ENCODE measurements at regions not wholly inside any gene's neighbourhood (a gene's known extent, or its start where the extent isn't known, plus 50 kb on each side); places are given as distances from the start of the nearest gene placed in this dataset.
A peak's percentile ranks its signal among the peaks of the same experiment; 100 is the strongest.

- H3K4me1 ChIP-seq (ENCODE audit: control insufficient read depth in 2 of 2, insufficient read depth in 1 of 2, low read depth in 1 of 2, low read length in 2 of 2), result no peaks in the 10 kb centered on the region
- no CpG with 5 or more reads among the region's 8 CpGs for WGBS, 2 donors (ENCODE audit: extremely low coverage in 2 of 2, insufficient read length in 2 of 2, insufficient replicate concordance in 1 of 2)
Observed at GRCh38 chr2:4882941-4883340, 809.2 kb upstream of the SOX11 start.

GRCh38 chr2:4883375-4883774, 808.8 kb upstream of the SOX11 start:
- no peak overlapping the region for H2AFZ ChIP-seq (ENCODE audit: low read length)
- H3K4me2 ChIP-seq (ENCODE audit: insufficient read depth, low read length, poor library complexity, severe bottlenecking), result no peak overlapping the region
- H3K4me3 ChIP-seq (ENCODE audit: low read length in 2 of 2), result no peak overlapping the region
- H3K79me1 ChIP-seq (ENCODE audit: low read depth, low read length), result no peaks in the 10 kb centered on the region
- no peak overlapping the region for H2BK12ac ChIP-seq (ENCODE audit: low read length)
- no peak overlapping the region for H2BK120ac ChIP-seq (ENCODE audit: low read depth, low read length)
- H3K36me3 ChIP-seq (replicated peaks in 1 of 2; ENCODE audit: control insufficient read depth in 2 of 2, insufficient read depth in 2 of 2, low read length in 2 of 2), result no peaks in the 10 kb centered on the region
- no CpG with 5 or more reads among the region's 17 CpGs for WGBS, 2 donors (ENCODE audit: extremely low coverage in 2 of 2, insufficient read length in 2 of 2, insufficient replicate concordance in 1 of 2)
- H3K4ac ChIP-seq (ENCODE audit: low read length), result no peak overlapping the region
- no peak for DNase-seq (ENCODE audit: low spot score)
- H3K27ac ChIP-seq (replicated peaks; ENCODE audit: low read length), result no peak overlapping the region
- H2BK15ac ChIP-seq (ENCODE audit: low read length), result no peak overlapping the region
- peaks cover 0 to 5% of the 10 kb centered on the region in 2 donors for H3K9me3 ChIP-seq (replicated peaks in 1 of 2; ENCODE audit: control insufficient read depth in 2 of 2, insufficient read depth in 1 of 2, low read depth in 1 of 2, low read length in 2 of 2)
- H3K14ac ChIP-seq (ENCODE audit: low read length), result no peak overlapping the region
- no peak overlapping the region for H2AK5ac ChIP-seq (ENCODE audit: low read depth, low read length)
- H3K27me3 ChIP-seq (ENCODE audit: control insufficient read depth in 3 of 3, insufficient read depth in 3 of 3, low read depth in 1 of 3, low read length in 3 of 3), result no peaks in the 10 kb centered on the region
- no peak overlapping the region for H3K18ac ChIP-seq (ENCODE audit: low read length)
- H3K4me1 ChIP-seq (ENCODE audit: control insufficient read depth in 2 of 2, insufficient read depth in 1 of 2, low read depth in 1 of 2, low read length in 2 of 2), result no peaks in the 10 kb centered on the region
- H4K91ac ChIP-seq (ENCODE audit: low read depth, low read length, poor library complexity), result no peak overlapping the region
- H2BK5ac ChIP-seq (ENCODE audit: low read length), result no peak overlapping the region
- H4K8ac ChIP-seq (ENCODE audit: low read depth, low read length), result no peak overlapping the region
- H3K9ac ChIP-seq (ENCODE audit: low read depth, low read length, poor library complexity), result no peak overlapping the region
- no peak overlapping the region for H3K23ac ChIP-seq (ENCODE audit: low read depth, low read length, poor library complexity)

More at GRCh38 chr2:4882941-4883340, 809.2 kb upstream of the SOX11 start:
- no peaks in the 10 kb centered on the region for H3K27me3 ChIP-seq (ENCODE audit: control insufficient read depth in 3 of 3, insufficient read depth in 3 of 3, low read depth in 1 of 3, low read length in 3 of 3)
- H2BK120ac ChIP-seq (ENCODE audit: low read depth, low read length), result no peak overlapping the region
- H3K4me3 ChIP-seq (ENCODE audit: low read length in 2 of 2), result no peak overlapping the region
- no peak overlapping the region for H2BK15ac ChIP-seq (ENCODE audit: low read length)
- H3K4ac ChIP-seq (ENCODE audit: low read length), result no peak overlapping the region
- no peak overlapping the region for H3K18ac ChIP-seq (ENCODE audit: low read length)
- H3K9me3 ChIP-seq (replicated peaks in 1 of 2; ENCODE audit: control insufficient read depth in 2 of 2, insufficient read depth in 1 of 2, low read depth in 1 of 2, low read length in 2 of 2), result peaks cover 0 to 5% of the 10 kb centered on the region in 2 donors
- no peak overlapping the region for H4K91ac ChIP-seq (ENCODE audit: low read depth, low read length, poor library complexity)
- no peak overlapping the region for H3K23ac ChIP-seq (ENCODE audit: low read depth, low read length, poor library complexity)
- no peaks in the 10 kb centered on the region for H3K36me3 ChIP-seq (replicated peaks in 1 of 2; ENCODE audit: control insufficient read depth in 2 of 2, insufficient read depth in 2 of 2, low read length in 2 of 2)
- H2BK12ac ChIP-seq (ENCODE audit: low read length), result no peak overlapping the region
- H2AK5ac ChIP-seq (ENCODE audit: low read depth, low read length), result no peak overlapping the region
- no peak overlapping the region for H3K14ac ChIP-seq (ENCODE audit: low read length)
- H2AFZ ChIP-seq (ENCODE audit: low read length), result no peak overlapping the region
- H2BK5ac ChIP-seq (ENCODE audit: low read length), result no peak overlapping the region
- no peak overlapping the region for H3K4me2 ChIP-seq (ENCODE audit: insufficient read depth, low read length, poor library complexity, severe bottlenecking)
- no peak for DNase-seq (ENCODE audit: low spot score)
- no peak overlapping the region for H3K27ac ChIP-seq (replicated peaks; ENCODE audit: low read length)
- H3K9ac ChIP-seq (ENCODE audit: low read depth, low read length, poor library complexity), result no peak overlapping the region
- no peak overlapping the region for H4K8ac ChIP-seq (ENCODE audit: low read depth, low read length)
- H3K79me1 ChIP-seq (ENCODE audit: low read depth, low read length), result no peaks in the 10 kb centered on the region

GRCh38 chr2:4884117-4884571, 808.0 kb upstream of the SOX11 start:
- WGBS, 2 donors (ENCODE audit: extremely low coverage in 2 of 2, insufficient read length in 2 of 2, insufficient replicate concordance in 1 of 2), result no CpG with 5 or more reads among the region's 25 CpGs
- H2BK5ac ChIP-seq (ENCODE audit: low read length), result peak overlapping the region; percentile 17
- H2AK5ac ChIP-seq (ENCODE audit: low read depth, low read length), result peak overlapping the region; percentile 73
- no peak overlapping the region for H4K91ac ChIP-seq (ENCODE audit: low read depth, low read length, poor library complexity)
- H3K18ac ChIP-seq (ENCODE audit: low read length), result no peak overlapping the region
- no peak overlapping the region for H2AFZ ChIP-seq (ENCODE audit: low read length)
- H3K79me1 ChIP-seq (ENCODE audit: low read depth, low read length), result no peaks in the 10 kb centered on the region
- H3K27me3 ChIP-seq (ENCODE audit: control insufficient read depth in 3 of 3, insufficient read depth in 3 of 3, low read depth in 1 of 3, low read length in 3 of 3), result no peaks in the 10 kb centered on the region
- H3K23ac ChIP-seq (ENCODE audit: low read depth, low read length, poor library complexity), result no peak overlapping the region
- H2BK12ac ChIP-seq (ENCODE audit: low read length), result no peak overlapping the region
- peak overlapping the region; percentile 0 for H2BK15ac ChIP-seq (ENCODE audit: low read length)
- H2BK120ac ChIP-seq (ENCODE audit: low read depth, low read length), result no peak overlapping the region
- H3K9ac ChIP-seq (ENCODE audit: low read depth, low read length, poor library complexity), result no peak overlapping the region
- peaks cover 0 to 5% of the 10 kb centered on the region in 2 donors for H3K9me3 ChIP-seq (replicated peaks in 1 of 2; ENCODE audit: control insufficient read depth in 2 of 2, insufficient read depth in 1 of 2, low read depth in 1 of 2, low read length in 2 of 2)
- H4K8ac ChIP-seq (ENCODE audit: low read depth, low read length), result no peak overlapping the region
- no peak overlapping the region for H3K4me3 ChIP-seq (ENCODE audit: low read length in 2 of 2)
- H3K4ac ChIP-seq (ENCODE audit: low read length), result no peak overlapping the region
- H3K4me1 ChIP-seq (ENCODE audit: control insufficient read depth in 2 of 2, insufficient read depth in 1 of 2, low read depth in 1 of 2, low read length in 2 of 2), result no peaks in the 10 kb centered on the region
- no peak overlapping the region for H3K14ac ChIP-seq (ENCODE audit: low read length)
- no peak overlapping the region for H3K27ac ChIP-seq (replicated peaks; ENCODE audit: low read length)
- DNase-seq (ENCODE audit: low spot score), result no peak
- no peak overlapping the region for H3K4me2 ChIP-seq (ENCODE audit: insufficient read depth, low read length, poor library complexity, severe bottlenecking)
- no peaks in the 10 kb centered on the region for H3K36me3 ChIP-seq (replicated peaks in 1 of 2; ENCODE audit: control insufficient read depth in 2 of 2, insufficient read depth in 2 of 2, low read length in 2 of 2)

- no peak overlapping the region for H2BK120ac ChIP-seq (ENCODE audit: low read depth, low read length)
- H3K27me3 ChIP-seq (ENCODE audit: control insufficient read depth in 3 of 3, insufficient read depth in 3 of 3, low read depth in 1 of 3, low read length in 3 of 3), result no peaks in the 10 kb centered on the region
- no peak overlapping the region for H3K27ac ChIP-seq (replicated peaks; ENCODE audit: low read length)
- no peak for DNase-seq (ENCODE audit: low spot score)
- no peak overlapping the region for H2AK5ac ChIP-seq (ENCODE audit: low read depth, low read length)
- H3K18ac ChIP-seq (ENCODE audit: low read length), result no peak overlapping the region
- no peak overlapping the region for H2BK5ac ChIP-seq (ENCODE audit: low read length)
- no peak overlapping the region for H2AFZ ChIP-seq (ENCODE audit: low read length)
- no peak overlapping the region for H3K14ac ChIP-seq (ENCODE audit: low read length)
- no peak overlapping the region for H4K8ac ChIP-seq (ENCODE audit: low read depth, low read length)
- no peak overlapping the region for H3K23ac ChIP-seq (ENCODE audit: low read depth, low read length, poor library complexity)
- H3K36me3 ChIP-seq (replicated peaks in 1 of 2; ENCODE audit: control insufficient read depth in 2 of 2, insufficient read depth in 2 of 2, low read length in 2 of 2), result no peaks in the 10 kb centered on the region
- H3K4me1 ChIP-seq (ENCODE audit: control insufficient read depth in 2 of 2, insufficient read depth in 1 of 2, low read depth in 1 of 2, low read length in 2 of 2), result no peaks in the 10 kb centered on the region
- H3K9ac ChIP-seq (ENCODE audit: low read depth, low read length, poor library complexity), result no peak overlapping the region
- no peak overlapping the region for H3K4ac ChIP-seq (ENCODE audit: low read length)
- H4K91ac ChIP-seq (ENCODE audit: low read depth, low read length, poor library complexity), result no peak overlapping the region
- H3K9me3 ChIP-seq (replicated peaks in 1 of 2; ENCODE audit: control insufficient read depth in 2 of 2, insufficient read depth in 1 of 2, low read depth in 1 of 2, low read length in 2 of 2), result no peaks in the 10 kb centered on the region
- no CpG with 5 or more reads among the region's 5 CpGs for WGBS, 2 donors (ENCODE audit: extremely low coverage in 2 of 2, insufficient read length in 2 of 2, insufficient replicate concordance in 1 of 2)
- no peak overlapping the region for H3K4me3 ChIP-seq (ENCODE audit: low read length in 2 of 2)
- no peak overlapping the region for H3K4me2 ChIP-seq (ENCODE audit: insufficient read depth, low read length, poor library complexity, severe bottlenecking)
- H2BK12ac ChIP-seq (ENCODE audit: low read length), result no peak overlapping the region
- H2BK15ac ChIP-seq (ENCODE audit: low read length), result no peak overlapping the region
- no peaks in the 10 kb centered on the region for H3K79me1 ChIP-seq (ENCODE audit: low read depth, low read length)
Observed at GRCh38 chr2:4891394-4891793, 800.8 kb upstream of the SOX11 start.
